Sigmoid colon (tissue), 6 donors: ENCODE measurements at regions not wholly inside any gene's neighbourhood (a gene's known extent, or its start where the extent isn't known, plus 50 kb on each side); places are given as distances from the start of the nearest gene placed in this dataset.

Experiments
- DNase-seq: peaks from one replicate; pipeline ENCODE4 v3.0.0-alpha.2; 2019
- H3K27ac ChIP-seq, 4 donors: fragments of 200-600 bp; sonication (generic); one replicate each; pipeline ENCODE4 v1.5.1; 2016 to 2019; ENCODE audit warnings: mild to moderate bottlenecking in 1 of 4
- H3K27me3 ChIP-seq, 3 donors: fragments of 200-600 bp; sonication (generic); one replicate each; pipeline ENCODE4 v1.5.1; 2019; ENCODE audit warnings: mild to moderate bottlenecking in 1 of 3
- H3K36me3 ChIP-seq, 4 donors: fragments of 200-600 bp; sonication (generic); one replicate each; pipeline ENCODE4 v1.5.1; 2016 to 2019
- H3K4me1 ChIP-seq, 4 donors: fragments of 200-600 bp; sonication (generic); one replicate each; pipeline ENCODE4 v1.5.1; 2017 to 2019
- H3K4me3 ChIP-seq, 4 donors: fragments of 200-600 bp; sonication (generic); one replicate each; pipeline ENCODE4 v1.5.1; 2017 to 2019; ENCODE audit warnings: mild to moderate bottlenecking in 2 of 4, moderate library complexity in 1 of 4
- H3K9me3 ChIP-seq, 4 donors: fragments of 200-600 bp in 3 of 4; sonication (generic) in 3 of 4; one replicate each; pipeline versions ENCODE4 v1.5.1 to v1.6.1; 2013 to 2019
- EP300 ChIP-seq, 4 donors: sonication (generic); formaldehyde crosslinking; IDR thresholded peaks; one replicate each; pipeline ENCODE4 v1.6.1; 2017; ENCODE audit warnings: antibody characterized with exemption in 4 of 4
- POLR2A ChIP-seq, 2 donors: fragments of 450-650 bp; IDR thresholded peaks; one replicate each; pipeline ENCODE4 v1.6.1; 2016; ENCODE audit warnings: antibody characterized with exemption in 2 of 2, mild to moderate bottlenecking in 2 of 2, moderate library complexity in 2 of 2
- POLR2AphosphoS5 ChIP-seq, 4 donors: sonication (generic); formaldehyde crosslinking; IDR thresholded peaks; one replicate each; pipeline ENCODE4 v1.6.1; 2017; ENCODE audit warnings: antibody characterized with exemption in 4 of 4
- WGBS, 2 donors: extraction: QIAGEN DNeasy Blood & Tissue Kit; methylation state at CpG; one replicate each; pipeline ENCODE4 v1.1.7; 2013; 5-methylcytosine and 5-hydroxymethylcytosine counted together
- intact Hi-C: fragments of 100-400 bp; cut with DNase I; formaldehyde crosslinking; loops from one replicate; pipeline ENCODE4 v1.15.1; 2023
- TF ChIP-seq, protein P1 (sequence below), 4 experiments: fragments of 450-650 bp in 3 of 4; fragments of 200-600 bp in 1 of 4; IDR thresholded peaks; one replicate each; pipeline ENCODE4 v1.5.1; 2016 to 2019; ENCODE audit warnings: antibody characterized with exemption in 4 of 4, mild to moderate bottlenecking in 3 of 4, moderate library complexity in 2 of 4
- donor health status: healthy with polysubstance abuse.
- donor health status: healthy.

DNA sequence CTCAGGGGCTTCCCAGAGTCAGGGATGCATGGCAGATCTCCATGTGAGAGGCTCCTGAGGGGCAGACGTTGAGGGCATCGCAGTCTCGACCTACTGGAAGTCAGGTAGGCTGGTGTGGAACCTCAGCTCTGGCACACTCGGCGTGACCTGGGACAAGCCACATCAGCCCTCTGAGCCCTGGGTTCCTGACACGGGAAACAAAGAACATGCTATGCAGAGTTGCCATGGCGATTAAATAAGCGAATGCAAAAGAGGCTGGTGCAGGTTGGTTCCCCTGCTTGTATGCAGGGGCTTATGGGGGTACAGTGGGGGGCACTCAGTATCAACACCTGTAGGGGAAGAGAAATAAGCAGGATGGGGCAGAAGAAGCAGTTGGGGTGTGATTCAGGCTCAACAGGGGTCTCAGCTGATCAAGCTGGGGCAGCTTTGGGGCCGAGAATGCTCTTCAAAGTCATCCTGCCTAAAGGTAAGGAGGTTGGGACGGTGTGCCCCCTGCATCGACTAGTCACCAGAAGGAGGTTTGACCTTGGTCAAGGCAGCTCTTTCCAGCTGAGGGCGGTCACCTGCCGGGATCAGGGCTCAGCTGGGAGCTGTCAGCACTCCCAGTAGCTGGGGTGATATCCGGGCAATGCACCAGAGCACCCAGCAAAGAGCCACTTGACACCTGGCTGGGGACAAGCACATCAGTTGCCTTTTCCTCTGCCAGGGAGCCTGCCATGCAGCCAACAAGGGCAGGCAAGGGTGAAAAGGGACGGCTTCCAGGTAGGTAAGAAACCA, 442.7 kb downstream of the MIAT start:
- no peak for DNase-seq
- H3K27me3 ChIP-seq = no peaks in the 10 kb centered on the region
- 54 to 66% methylated on average over 15 of the region's 15 CpGs for WGBS, 2 donors
- no peak overlapping the region for H3K4me3 ChIP-seq
- intact Hi-C loops = loop anchor here (10.0 kb wide), 1 partner anchor 705 kb away; the partner anchor contains the start of gene MN1
- peak overlapping the region in 2 of 4 donors; percentile 48 to 71 for H3K27ac ChIP-seq
- no peaks in the 10 kb centered on the region for H3K9me3 ChIP-seq
- peaks cover 0 to 32% (median 24%) of the 10 kb centered on the region in 4 donors for H3K4me1 ChIP-seq
- no peaks in the 10 kb centered on the region for H3K36me3 ChIP-seq
- no peak for TF ChIP-seq POLR2A (IDR thresholded peaks at IDR 0.05)
- no peak for TF ChIP-seq EP300 (IDR thresholded peaks at IDR 0.05)
- TF ChIP-seq POLR2AphosphoS5 (IDR thresholded peaks at IDR 0.05) = no peak
- TF ChIP-seq, protein P1, sequence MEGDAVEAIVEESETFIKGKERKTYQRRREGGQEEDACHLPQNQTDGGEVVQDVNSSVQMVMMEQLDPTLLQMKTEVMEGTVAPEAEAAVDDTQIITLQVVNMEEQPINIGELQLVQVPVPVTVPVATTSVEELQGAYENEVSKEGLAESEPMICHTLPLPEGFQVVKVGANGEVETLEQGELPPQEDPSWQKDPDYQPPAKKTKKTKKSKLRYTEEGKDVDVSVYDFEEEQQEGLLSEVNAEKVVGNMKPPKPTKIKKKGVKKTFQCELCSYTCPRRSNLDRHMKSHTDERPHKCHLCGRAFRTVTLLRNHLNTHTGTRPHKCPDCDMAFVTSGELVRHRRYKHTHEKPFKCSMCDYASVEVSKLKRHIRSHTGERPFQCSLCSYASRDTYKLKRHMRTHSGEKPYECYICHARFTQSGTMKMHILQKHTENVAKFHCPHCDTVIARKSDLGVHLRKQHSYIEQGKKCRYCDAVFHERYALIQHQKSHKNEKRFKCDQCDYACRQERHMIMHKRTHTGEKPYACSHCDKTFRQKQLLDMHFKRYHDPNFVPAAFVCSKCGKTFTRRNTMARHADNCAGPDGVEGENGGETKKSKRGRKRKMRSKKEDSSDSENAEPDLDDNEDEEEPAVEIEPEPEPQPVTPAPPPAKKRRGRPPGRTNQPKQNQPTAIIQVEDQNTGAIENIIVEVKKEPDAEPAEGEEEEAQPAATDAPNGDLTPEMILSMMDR (IDR thresholded peaks at IDR 0.05) = no peak

GRCh38 chr22:27100789-27101188, 443.4 kb downstream of the MIAT start:
- intact Hi-C loops = loop anchor here (10.0 kb wide), 1 partner anchor 704 kb away; the partner anchor contains the start of gene MN1
- no peaks in the 10 kb centered on the region for H3K36me3 ChIP-seq
- DNase-seq = peak; percentile 76
- H3K9me3 ChIP-seq = no peaks in the 10 kb centered on the region
- peaks cover 0 to 32% (median 22%) of the 10 kb centered on the region in 4 donors for H3K4me1 ChIP-seq
- peak overlapping the region in 3 of 4 donors; percentile 5 to 21 (median 20) for H3K4me3 ChIP-seq
- H3K27ac ChIP-seq = peak overlapping the region in 2 of 4 donors; percentile 48 to 71
- WGBS, 2 donors = 2 to 4% methylated on average over 18 of the region's 18 CpGs
- H3K27me3 ChIP-seq = no peaks in the 10 kb centered on the region
- TF ChIP-seq, protein P1 (IDR thresholded peaks at IDR 0.05) = no peak
- TF ChIP-seq EP300 (IDR thresholded peaks at IDR 0.05) (peak in 1 of 4 donors; percentile 11), POLR2AphosphoS5 (IDR thresholded peaks at IDR 0.05) (peak in 3 of 4 donors; percentile 43 to 74 (median 52))

DNA sequence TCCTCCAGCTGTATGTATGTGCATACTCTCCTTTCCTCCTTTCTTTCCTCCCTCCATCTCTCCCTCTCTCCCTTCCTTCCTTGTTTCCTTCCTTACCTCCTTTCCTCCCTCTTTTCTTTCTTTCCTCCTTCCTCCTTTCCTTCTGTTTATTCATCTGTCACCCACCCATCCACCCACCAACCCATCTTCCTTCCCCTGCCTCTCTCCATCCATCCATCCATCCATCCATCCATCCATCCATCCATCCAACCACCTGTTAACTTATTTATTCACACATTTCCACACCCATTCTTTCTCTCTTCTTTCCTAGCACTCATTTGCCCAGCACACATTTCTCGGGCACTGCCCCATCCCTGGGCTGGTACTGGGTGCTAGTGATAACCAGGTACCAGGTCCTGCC, 443.9 kb downstream of the MIAT start:
- WGBS, 2 donors = 63 to 84% methylated on average over 1 of the region's 1 CpG
- Histone ChIP-seq H3K27me3 (no peaks in the 10 kb centered on the region), H3K27ac (peak overlapping the region in 2 of 4 donors; percentile 48 to 71), H3K4me1 (peaks cover 0 to 35% (median 27%) of the 10 kb centered on the region in 4 donors), H3K4me3 (peak overlapping the region in 2 of 4 donors; percentile 20 to 21), H3K9me3 (no peaks in the 10 kb centered on the region), H3K36me3 (no peaks in the 10 kb centered on the region)
- no peak for DNase-seq
- intact Hi-C loops = loop anchor here (10.0 kb wide), 1 partner anchor 704 kb away; the partner anchor contains the start of gene MN1
- TF ChIP-seq EP300 (IDR thresholded peaks at IDR 0.05) (no peak), POLR2AphosphoS5 (IDR thresholded peaks at IDR 0.05) (no peak), POLR2A (IDR thresholded peaks at IDR 0.05) (no peak)
- TF ChIP-seq, protein P1 (IDR thresholded peaks at IDR 0.05) = no peak

DNA sequence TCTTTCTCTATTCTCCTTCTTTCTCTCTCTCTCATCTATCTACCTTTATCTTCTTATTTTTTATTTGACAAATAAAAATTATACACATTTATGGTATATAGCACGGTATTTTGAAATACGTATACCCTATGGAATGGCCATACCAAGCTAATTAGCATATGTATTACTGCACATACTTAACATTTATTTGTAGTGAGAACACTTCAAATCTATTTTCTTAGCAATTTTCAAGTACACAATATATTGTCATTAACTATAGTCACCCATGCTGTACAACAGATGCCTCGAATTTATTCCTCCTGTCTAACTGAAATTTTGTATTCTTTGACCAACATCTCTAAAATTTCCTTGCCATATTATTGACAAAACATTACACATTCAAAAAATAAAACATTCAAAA, 447.1 kb downstream of the MIAT start:
- H3K4me1 ChIP-seq = peaks cover 0 to 67% (median 58%) of the 10 kb centered on the region in 4 donors

More for the DNA sequence above, 447.1 kb downstream of the MIAT start:
- DNase-seq = no peak
- intact Hi-C loops = loop anchor here (10.0 kb wide), 1 partner anchor 700 kb away; the partner anchor contains the start of gene MN1
- Histone ChIP-seq H3K27ac (peak overlapping the region in 3 of 4 donors; percentile 74 to 84 (median 76)), H3K27me3 (no peaks in the 10 kb centered on the region), H3K4me3 (no peak overlapping the region), H3K36me3 (no peaks in the 10 kb centered on the region), H3K9me3 (no peaks in the 10 kb centered on the region)
- no peak for TF ChIP-seq EP300 (IDR thresholded peaks at IDR 0.05)
- 49 to 89% methylated on average over 3 of the region's 3 CpGs for WGBS, 2 donors
